LNCaP clone FGC (cell line): ENCODE measurements at regions not wholly inside any gene's neighbourhood (a gene's known extent, or its start where the extent isn't known, plus 50 kb on each side); places are given as distances from the start of the nearest gene placed in this dataset.
A peak's percentile ranks its signal among the peaks of the same experiment; 100 is the strongest.
"Not testable (repeated sequence)": the region's sequence is repeated elsewhere in the genome, so short reads cannot be mapped to it uniquely, and the experiment has no call there.

Source experiments
- DNase-seq: peaks from one replicate; pipeline ENCODE4 v3.0.0-alpha.2; 2011; ENCODE audit warnings: low read depth
- H3K4me3 ChIP-seq: 2 replicates; pipeline ENCODE4 v1.5.1; 2011; ENCODE audit warnings: mild to moderate bottlenecking, low read depth, low read length, control low read depth
- TF ChIP-seq, protein P1 (sequence below): IDR thresholded peaks from 2 replicates; pipeline ENCODE4 v1.5.1; 2012; ENCODE audit warnings: mild to moderate bottlenecking; ENCODE audit not compliant: control insufficient read depth, insufficient read depth; ENCODE audit errors: extremely low read depth

DNA sequence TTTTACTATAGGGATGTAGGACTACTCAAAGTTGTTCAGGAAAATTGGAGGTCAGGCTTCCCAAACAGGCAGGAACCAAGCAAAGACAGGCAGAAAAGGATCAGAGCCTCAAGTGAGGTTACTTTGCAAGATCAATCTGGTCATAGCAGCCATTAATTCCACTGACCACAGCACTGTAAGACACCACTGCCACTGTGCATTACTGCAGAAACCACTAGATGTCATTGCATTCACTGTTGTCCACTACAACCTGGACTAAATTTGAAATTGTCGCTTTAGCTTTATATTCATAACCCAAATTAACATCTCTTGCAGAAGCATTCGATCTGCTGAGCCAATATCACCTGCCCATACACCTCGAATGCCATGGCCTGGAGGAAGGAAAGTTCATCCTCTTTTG lies 126.9 kb upstream of the UFL1 start:
- H3K4me3 ChIP-seq, result no peak overlapping the region

DNA sequence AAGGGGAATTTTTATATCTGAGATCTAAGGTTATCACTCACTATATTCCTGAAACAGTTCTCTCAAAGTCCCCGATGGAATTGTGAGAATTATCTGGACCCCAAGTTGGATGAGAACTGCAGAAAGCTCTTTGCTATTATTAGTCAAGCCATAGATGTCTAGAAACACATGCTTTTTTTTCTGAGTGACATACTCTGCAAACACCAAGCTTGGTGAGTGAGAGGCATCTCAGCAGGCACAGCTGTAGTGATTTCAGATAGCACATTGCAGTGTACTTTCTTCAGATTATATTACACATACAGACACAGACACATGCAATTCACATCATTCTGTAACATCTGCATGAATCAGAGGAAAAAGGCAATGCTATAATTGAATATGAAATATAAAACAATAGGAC lies 111.1 kb upstream of the UFL1 start:
- no peak overlapping the region for H3K4me3 ChIP-seq
- no peak for DNase-seq
- TF ChIP-seq, protein P1, sequence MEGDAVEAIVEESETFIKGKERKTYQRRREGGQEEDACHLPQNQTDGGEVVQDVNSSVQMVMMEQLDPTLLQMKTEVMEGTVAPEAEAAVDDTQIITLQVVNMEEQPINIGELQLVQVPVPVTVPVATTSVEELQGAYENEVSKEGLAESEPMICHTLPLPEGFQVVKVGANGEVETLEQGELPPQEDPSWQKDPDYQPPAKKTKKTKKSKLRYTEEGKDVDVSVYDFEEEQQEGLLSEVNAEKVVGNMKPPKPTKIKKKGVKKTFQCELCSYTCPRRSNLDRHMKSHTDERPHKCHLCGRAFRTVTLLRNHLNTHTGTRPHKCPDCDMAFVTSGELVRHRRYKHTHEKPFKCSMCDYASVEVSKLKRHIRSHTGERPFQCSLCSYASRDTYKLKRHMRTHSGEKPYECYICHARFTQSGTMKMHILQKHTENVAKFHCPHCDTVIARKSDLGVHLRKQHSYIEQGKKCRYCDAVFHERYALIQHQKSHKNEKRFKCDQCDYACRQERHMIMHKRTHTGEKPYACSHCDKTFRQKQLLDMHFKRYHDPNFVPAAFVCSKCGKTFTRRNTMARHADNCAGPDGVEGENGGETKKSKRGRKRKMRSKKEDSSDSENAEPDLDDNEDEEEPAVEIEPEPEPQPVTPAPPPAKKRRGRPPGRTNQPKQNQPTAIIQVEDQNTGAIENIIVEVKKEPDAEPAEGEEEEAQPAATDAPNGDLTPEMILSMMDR, result no peak

More for the DNA sequence above, 126.9 kb upstream of the UFL1 start:
- TF ChIP-seq, protein P1, result peak; percentile 90
- DNase-seq, result peak; percentile 26

DNA sequence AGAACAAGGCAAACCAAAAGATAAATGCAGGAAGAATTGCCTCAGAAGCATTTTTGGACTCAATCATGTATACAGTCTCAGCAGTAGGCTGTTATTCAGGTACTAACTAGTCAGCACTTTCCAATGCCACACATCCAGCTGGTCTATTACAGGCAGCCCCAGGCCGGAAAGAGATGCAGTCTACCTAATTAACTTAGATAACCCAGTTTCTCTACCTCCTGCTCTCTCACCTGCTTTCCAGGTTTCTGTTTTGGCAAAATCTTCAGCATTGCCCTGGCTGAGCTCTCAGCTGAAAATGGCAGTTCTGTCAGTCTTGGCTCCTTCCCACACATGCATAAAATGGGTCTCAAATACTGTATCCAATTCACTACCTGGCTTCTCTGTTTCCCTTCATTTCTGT lies 101.3 kb upstream of the UFL1 start:
- TF ChIP-seq, protein P1, result no peak
- no peak overlapping the region for H3K4me3 ChIP-seq
- DNase-seq, result no peak

DNA sequence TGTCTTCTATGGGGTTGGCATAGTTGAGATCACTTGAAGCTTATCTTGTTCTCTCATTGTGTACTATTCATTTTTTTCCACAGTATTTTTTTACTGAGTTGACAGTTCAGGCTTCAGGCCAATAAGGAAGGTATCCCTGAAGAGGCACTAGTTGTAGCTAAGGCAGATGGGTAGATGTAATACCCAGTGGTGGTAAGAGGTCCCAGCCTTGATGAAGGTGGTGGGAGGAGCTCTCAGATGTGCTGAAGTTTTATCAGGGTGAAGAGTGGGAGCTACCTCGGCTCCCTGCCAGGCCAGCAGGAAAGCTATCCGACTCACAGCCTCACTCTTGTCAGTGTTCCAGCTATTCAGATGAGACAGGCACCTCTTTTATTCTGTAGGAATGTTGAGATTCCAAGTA lies 87.7 kb upstream of the UFL1 start:
- peak; percentile 64 for DNase-seq
- TF ChIP-seq, protein P1, result no peak
- no peak overlapping the region for H3K4me3 ChIP-seq

DNA sequence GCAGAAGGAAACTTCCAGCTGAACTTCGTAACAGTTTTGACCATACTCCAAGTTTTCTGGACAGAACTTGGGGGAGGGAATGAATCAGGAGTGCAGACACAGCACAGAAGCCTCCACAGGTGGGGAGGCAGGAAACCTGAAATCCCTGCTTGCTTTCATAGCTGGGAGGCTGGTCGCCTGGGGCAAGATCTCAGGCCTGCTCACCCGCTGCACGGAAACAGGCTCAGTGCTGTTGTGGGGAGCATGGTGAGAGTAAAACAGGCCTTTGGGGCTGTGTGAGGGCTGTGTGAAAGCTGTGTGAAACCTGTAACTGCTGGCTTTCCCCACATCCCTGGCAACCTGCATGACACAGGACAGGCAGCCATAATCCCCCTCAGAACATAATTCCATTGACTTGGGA lies 85.2 kb upstream of the UFL1 start:
- TF ChIP-seq, protein P1, result no peak
- no peak for DNase-seq
- no peak overlapping the region for H3K4me3 ChIP-seq

DNA sequence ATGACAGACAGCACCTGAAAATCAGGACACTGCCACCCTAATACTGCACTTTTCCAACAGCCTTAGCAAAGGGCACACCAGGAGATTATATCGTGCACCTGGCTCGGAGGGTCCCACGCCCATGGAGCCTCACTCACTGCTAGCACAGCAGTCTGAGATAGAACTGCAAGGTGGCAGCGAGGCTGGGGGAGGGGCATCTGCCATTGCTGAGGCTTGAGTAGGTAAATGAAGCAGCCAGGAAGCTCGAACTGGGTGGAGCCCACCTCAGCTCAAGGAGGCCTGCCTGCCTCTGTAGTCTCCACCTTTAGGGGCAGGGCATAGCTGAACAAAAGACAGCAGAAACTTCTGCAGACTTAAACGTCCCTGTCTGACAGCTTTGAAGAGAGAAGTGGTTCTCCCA lies 84.4 kb upstream of the UFL1 start:
- not testable (repeated sequence) for H3K4me3 ChIP-seq, DNase-seq

DNA sequence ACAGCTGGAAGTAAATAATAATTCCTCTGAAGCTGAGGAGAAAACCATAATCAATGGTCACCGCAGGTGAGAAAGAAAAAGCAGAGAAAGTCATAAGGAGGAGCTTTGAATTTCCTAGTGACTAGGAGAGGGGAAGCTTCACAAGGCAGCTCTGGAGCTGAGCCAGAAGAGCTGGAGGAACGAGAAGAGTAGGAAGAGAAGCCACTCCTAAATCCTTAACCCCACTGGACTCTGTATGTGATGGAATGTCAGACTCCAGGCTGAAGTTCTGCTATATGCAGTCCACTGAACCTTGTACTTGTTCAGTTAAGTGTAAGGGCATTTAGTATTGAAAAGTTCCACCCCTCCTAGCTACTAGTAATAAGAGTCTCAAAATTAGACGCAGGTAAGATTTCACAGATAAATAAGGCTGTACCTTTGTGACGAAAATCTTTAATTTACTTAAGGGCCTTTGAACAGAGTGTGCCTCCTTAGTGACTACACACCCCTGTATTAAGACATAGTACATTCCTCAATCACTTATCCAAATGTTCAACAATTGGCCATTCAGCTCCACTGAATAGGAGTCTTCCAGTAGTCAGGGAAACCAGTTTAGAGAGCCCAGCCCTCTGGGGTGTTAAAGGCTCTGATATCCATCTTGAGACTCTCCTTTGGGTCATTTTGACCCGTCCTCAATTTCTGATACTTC lies 71.4 kb upstream of the UFL1 start:
- TF ChIP-seq, protein P1, result no peak
- DNase-seq, result peak; percentile 17
- no peak overlapping the region for H3K4me3 ChIP-seq

DNA sequence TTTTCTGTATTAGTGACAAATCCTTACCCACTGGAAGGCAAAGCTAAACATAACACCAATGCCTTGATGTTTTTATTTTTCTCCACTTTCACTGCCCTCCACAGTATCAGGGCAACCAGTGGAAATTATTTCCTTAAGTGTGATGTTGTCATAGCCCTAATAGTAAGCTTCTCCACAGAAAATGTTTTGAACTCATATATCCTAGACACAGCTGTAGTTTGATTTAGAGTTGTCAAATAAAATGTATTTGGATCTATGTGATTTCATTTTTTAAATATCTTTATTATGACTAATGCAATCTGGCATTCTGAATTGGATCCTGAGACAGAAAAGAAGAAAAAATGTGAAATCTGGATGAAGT lies 70.9 kb upstream of the UFL1 start:
- TF ChIP-seq, protein P1, result no peak
- DNase-seq, result no peak
- H3K4me3 ChIP-seq, result no peak overlapping the region
